ENCODE measurements at regions not wholly inside any gene's neighbourhood (a gene's known extent, or its start where the extent isn't known, plus 50 kb on each side); places are given as distances from the start of the nearest gene placed in this dataset.

GRCh38 chr9:29657821-29658220, 2084.5 kb upstream of the C9orf72 start:
- DNase-seq = no peak

- no peak for DNase-seq
These were observed 2085.7 kb upstream of the C9orf72 start for GRCh38 chr9:29659014-29659413.

GRCh38 chr9:29659736-29660135, 2086.5 kb upstream of the C9orf72 start:
- peak; percentile 6 for DNase-seq

- DNase-seq = no peak
These were observed 2095.5 kb upstream of the C9orf72 start for GRCh38 chr9:29668732-29669131.

- no peak for DNase-seq
These were observed 2096.3 kb upstream of the C9orf72 start for GRCh38 chr9:29669613-29670012.

GRCh38 chr9:29685531-29685930, 2112.2 kb upstream of the C9orf72 start:
- DNase-seq = no peak

GRCh38 chr9:29691145-29691544, 2117.9 kb upstream of the C9orf72 start:
- no peak for DNase-seq

GRCh38 chr9:29691758-29692407, 2118.6 kb upstream of the C9orf72 start:
- DNase-seq = peak; percentile 56

- DNase-seq = no peak
These were observed 2123.7 kb upstream of the C9orf72 start for GRCh38 chr9:29697011-29697410.

GRCh38 chr9:29701559-29701958, 2128.3 kb upstream of the C9orf72 start:
- no peak for DNase-seq

GRCh38 chr9:29701971-29702370, 2128.7 kb upstream of the C9orf72 start:
- DNase-seq = no peak

GRCh38 chr9:29714860-29715259, 2141.6 kb upstream of the C9orf72 start:
- DNase-seq = no peak

GRCh38 chr9:29717631-29718030, 2144.3 kb upstream of the C9orf72 start:
- DNase-seq = no peak

- DNase-seq = no peak
These were observed 2156.9 kb upstream of the C9orf72 start for GRCh38 chr9:29730163-29730562.

GRCh38 chr9:29740518-29740917, 2167.2 kb upstream of the C9orf72 start:
- no peak for DNase-seq

GRCh38 chr9:29741169-29741568, 2167.9 kb upstream of the C9orf72 start:
- DNase-seq = no peak

- no peak for DNase-seq
These were observed 2176.8 kb upstream of the C9orf72 start for GRCh38 chr9:29750062-29750461.

- peak; percentile 24 for DNase-seq
These were observed 2177.9 kb upstream of the C9orf72 start for GRCh38 chr9:29751226-29751625.

- DNase-seq = no peak
These were observed 2180.4 kb upstream of the C9orf72 start for GRCh38 chr9:29753638-29754037.

GRCh38 chr9:29769019-29769418, 2195.7 kb upstream of the C9orf72 start:
- no peak for DNase-seq

GRCh38 chr9:29773676-29774075, 2200.4 kb upstream of the C9orf72 start:
- DNase-seq = no peak

GRCh38 chr9:29775491-29775890, 2202.2 kb upstream of the C9orf72 start:
- DNase-seq = peak; percentile 63

GRCh38 chr9:29778281-29778849, 2205.1 kb upstream of the C9orf72 start:
- DNase-seq = no peak

GRCh38 chr9:29793970-29794369, 2220.7 kb upstream of the C9orf72 start:
- no peak for DNase-seq

Measured in NCI-H82 (cell line).